ENCODE measurements at regions not wholly inside any gene's neighbourhood (a gene's known extent, or its start where the extent isn't known, plus 50 kb on each side); places are given as distances from the start of the nearest gene placed in this dataset.
A peak's percentile ranks its signal among the peaks of the same experiment; 100 is the strongest.

DNA sequence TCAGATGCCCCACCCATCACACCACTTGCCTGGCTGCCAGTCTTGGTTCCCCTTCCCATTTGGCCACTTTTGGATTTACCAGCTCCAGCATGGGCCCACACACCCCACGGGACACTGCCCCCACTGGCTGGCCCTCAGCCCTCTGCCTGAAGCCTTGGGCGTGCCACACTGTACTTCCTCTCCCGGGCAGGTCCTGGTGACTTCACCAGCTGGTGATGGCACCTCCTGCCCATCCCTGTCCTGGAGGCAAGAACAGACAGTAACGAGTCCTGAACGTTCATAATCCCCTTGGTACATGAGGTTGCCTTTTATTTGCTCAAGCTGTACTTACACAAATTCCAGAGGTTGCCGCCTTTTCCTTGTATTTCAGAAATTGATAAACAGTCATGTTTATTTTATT lies 81.1 kb downstream of the TMEM17 start:
- no peaks in the 10 kb centered on the region for H3K27me3 ChIP-seq
- DNase-seq (ENCODE audit: low spot score in 2 of 2) = peak in 1 of 2 donors; percentile 50
- TF ChIP-seq, protein P1, sequence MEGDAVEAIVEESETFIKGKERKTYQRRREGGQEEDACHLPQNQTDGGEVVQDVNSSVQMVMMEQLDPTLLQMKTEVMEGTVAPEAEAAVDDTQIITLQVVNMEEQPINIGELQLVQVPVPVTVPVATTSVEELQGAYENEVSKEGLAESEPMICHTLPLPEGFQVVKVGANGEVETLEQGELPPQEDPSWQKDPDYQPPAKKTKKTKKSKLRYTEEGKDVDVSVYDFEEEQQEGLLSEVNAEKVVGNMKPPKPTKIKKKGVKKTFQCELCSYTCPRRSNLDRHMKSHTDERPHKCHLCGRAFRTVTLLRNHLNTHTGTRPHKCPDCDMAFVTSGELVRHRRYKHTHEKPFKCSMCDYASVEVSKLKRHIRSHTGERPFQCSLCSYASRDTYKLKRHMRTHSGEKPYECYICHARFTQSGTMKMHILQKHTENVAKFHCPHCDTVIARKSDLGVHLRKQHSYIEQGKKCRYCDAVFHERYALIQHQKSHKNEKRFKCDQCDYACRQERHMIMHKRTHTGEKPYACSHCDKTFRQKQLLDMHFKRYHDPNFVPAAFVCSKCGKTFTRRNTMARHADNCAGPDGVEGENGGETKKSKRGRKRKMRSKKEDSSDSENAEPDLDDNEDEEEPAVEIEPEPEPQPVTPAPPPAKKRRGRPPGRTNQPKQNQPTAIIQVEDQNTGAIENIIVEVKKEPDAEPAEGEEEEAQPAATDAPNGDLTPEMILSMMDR (IDR thresholded peaks at IDR 0.05) = no peak
- no peaks in the 10 kb centered on the region for H3K9me3 ChIP-seq
- no peaks in the 10 kb centered on the region for H3K36me3 ChIP-seq
- H3K4me3 ChIP-seq = no peak overlapping the region
- intact Hi-C loops (cut with DNase I) = no loop called here
- H3K4me1 ChIP-seq = no peaks in the 10 kb centered on the region
- no peak overlapping the region for H3K27ac ChIP-seq

DNA sequence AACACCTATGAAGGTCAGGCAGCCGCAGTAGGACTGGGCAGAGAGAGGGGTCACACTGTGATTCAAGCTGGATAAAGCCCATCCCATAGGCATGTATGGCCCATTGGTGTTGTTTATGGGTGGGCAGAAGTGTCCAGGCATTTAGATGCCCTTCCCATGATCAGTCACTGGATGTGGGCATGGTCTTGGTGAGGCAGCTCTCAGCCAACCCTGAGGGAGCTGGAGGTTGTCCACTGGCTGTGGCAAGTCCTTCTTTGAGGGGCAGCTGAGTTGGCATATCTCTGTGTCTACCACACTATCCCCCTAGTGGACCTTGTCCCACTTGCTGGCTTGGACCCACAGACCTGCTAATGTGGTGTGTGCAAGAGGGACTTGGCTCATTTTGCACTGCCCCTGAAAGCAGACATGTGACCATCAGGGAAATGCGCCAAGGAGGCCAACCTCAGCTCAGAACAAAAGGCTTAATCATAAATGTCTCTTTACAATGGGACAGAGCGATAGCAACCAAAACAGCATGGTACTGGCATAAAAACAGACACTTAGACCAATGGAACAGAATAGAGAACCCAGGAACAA lies 82.0 kb downstream of the TMEM17 start:
- Histone ChIP-seq H3K4me3 (no peak overlapping the region), H3K36me3 (no peaks in the 10 kb centered on the region), H3K27me3 (no peaks in the 10 kb centered on the region), H3K4me1 (no peaks in the 10 kb centered on the region), H3K27ac (no peak overlapping the region), H3K9me3 (no peaks in the 10 kb centered on the region)
- DNase-seq (ENCODE audit: low spot score in 2 of 2) = peak in 1 of 2 donors; percentile 48
- TF ChIP-seq, protein P1 (IDR thresholded peaks at IDR 0.05) = no peak
- intact Hi-C loops (cut with DNase I) = no loop called here

DNA sequence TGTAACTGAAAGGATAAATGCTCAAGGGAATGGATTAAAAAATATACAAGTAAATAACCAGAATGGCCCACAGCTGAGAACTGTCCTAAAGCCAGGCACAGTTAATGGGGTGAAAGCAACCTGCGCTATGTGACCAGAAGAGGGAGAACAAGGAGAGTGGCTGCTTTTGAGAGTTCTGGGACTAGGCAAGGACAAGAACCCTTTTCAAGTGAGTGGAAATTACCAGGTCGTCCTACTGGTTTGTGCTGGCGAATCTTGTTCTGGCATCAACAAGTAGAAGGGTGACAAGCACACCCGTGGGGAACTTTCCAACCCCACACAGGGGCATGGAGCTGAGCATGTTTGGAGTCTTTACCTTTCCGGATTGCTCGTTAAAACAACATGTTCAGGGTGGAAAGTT lies 82.8 kb downstream of the TMEM17 start:
- Histone ChIP-seq H3K9me3 (no peaks in the 10 kb centered on the region), H3K36me3 (no peaks in the 10 kb centered on the region), H3K4me3 (no peak overlapping the region), H3K27ac (no peak overlapping the region), H3K27me3 (no peaks in the 10 kb centered on the region), H3K4me1 (no peaks in the 10 kb centered on the region)
- TF ChIP-seq, protein P1 (IDR thresholded peaks at IDR 0.05) = no peak
- intact Hi-C loops (cut with DNase I) = no loop called here
- peak in 1 of 2 donors; percentile 15 for DNase-seq (ENCODE audit: low spot score in 2 of 2)

DNA sequence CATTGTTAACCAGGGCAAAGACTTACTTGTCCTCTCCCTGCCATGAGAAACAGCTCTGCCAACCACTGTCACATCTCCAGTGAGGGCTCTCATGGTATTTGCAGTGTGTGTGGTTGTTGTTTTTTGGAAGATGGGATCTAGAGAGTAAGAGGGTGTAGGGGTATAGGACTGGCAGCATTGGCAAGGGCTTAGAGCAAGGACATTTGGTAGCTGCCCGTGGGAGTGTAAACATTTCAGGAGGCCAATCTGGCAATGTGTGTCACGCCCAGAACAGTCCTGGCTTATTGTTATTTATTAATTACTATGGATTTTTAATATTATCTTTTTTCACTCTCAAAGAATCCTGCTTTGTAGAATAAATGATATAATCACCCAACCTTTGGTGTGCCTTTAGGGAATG lies 90.5 kb downstream of the TMEM17 start:
- intact Hi-C loops (cut with DNase I) = no loop called here
- H3K27ac ChIP-seq = no peak overlapping the region
- no peaks in the 10 kb centered on the region for H3K9me3 ChIP-seq
- H3K4me3 ChIP-seq = no peak overlapping the region
- TF ChIP-seq, protein P1 (IDR thresholded peaks at IDR 0.05) = no peak
- DNase-seq (ENCODE audit: low spot score in 2 of 2) = no peak
- no peaks in the 10 kb centered on the region for H3K36me3 ChIP-seq
- H3K27me3 ChIP-seq = no peaks in the 10 kb centered on the region
- peaks cover 0 to 15% of the 10 kb centered on the region in 2 donors for H3K4me1 ChIP-seq

DNA sequence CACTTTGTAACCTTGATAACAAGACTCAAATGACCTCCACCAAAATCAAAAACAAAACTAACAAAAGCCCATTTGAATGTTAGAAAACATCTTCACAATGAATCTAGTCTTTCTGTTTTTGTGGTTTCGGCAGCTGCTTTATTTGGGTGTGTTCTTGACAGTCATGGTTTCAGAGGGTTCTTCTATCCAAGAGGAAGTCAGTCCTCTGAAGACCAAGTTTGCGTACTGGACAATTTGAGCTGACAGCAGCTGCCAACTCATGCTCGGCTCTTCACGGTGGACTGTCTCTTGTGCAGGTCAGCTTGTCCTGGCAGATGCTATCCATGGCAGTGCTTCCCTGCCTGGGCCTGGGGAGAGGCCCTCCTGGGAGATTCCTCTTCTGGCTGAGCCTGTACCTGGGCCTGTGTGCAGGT lies 91.0 kb downstream of the TMEM17 start:
- TF ChIP-seq, protein P1 (IDR thresholded peaks at IDR 0.05) = no peak
- no peak overlapping the region for H3K4me3 ChIP-seq

More for the DNA sequence above, 91.0 kb downstream of the TMEM17 start:
- Histone ChIP-seq H3K27me3 (no peaks in the 10 kb centered on the region), H3K27ac (no peak overlapping the region), H3K36me3 (no peaks in the 10 kb centered on the region), H3K9me3 (no peaks in the 10 kb centered on the region), H3K4me1 (peaks cover 0 to 19% of the 10 kb centered on the region in 2 donors)
- intact Hi-C loops (cut with DNase I) = no loop called here
- DNase-seq (ENCODE audit: low spot score in 2 of 2) = no peak
